Lower leg skin (tissue), 4 donors: ENCODE measurements at regions not wholly inside any gene's neighbourhood (a gene's known extent, or its start where the extent isn't known, plus 50 kb on each side); places are given as distances from the start of the nearest gene placed in this dataset.
"Not testable (repeated sequence)": the region's sequence is repeated elsewhere in the genome, so short reads cannot be mapped to it uniquely, and the experiment has no call there.

ENCODE experiments used
- DNase-seq, 2 donors: peaks; one replicate each; pipeline ENCODE4 v3.0.0-alpha.2; 2019; ENCODE audit warnings: low spot score in 2 of 2
- H3K4me3 ChIP-seq: fragments of 200-600 bp; sonication (generic); 2 replicates; pipeline ENCODE4 v1.5.1; 2017; ENCODE audit warnings: mild to moderate bottlenecking, low read depth; ENCODE audit not compliant: poor library complexity, severe bottlenecking
- POLR2A ChIP-seq, 2 donors: fragments of 450-650 bp; IDR thresholded peaks; one replicate each; pipeline ENCODE4 v1.6.1; 2016 to 2017; ENCODE audit warnings: antibody characterized with exemption in 2 of 2, mild to moderate bottlenecking in 1 of 2, moderate library complexity in 1 of 2
- WGBS, 2 donors: methylation state at CpG; one replicate each; pipeline ENCODE4 v1.1.5; 2018; 5-methylcytosine and 5-hydroxymethylcytosine counted together
- intact Hi-C: fragments of 100-400 bp; cut with DNase I; formaldehyde crosslinking; loops from one replicate; pipeline ENCODE4 v1.15.0; 2023; ENCODE audit warnings: low total_unique reads
- TF ChIP-seq, protein P1 (sequence below), 3 donors: fragments of 450-650 bp; IDR thresholded peaks; one replicate each; pipeline ENCODE4 v1.5.1; 2016; ENCODE audit warnings: antibody characterized with exemption in 3 of 3, mild to moderate bottlenecking in 3 of 3, moderate library complexity in 2 of 3

- intact Hi-C loops, result no loop called here
- DNase-seq, result no peak
- TF ChIP-seq, protein P1, sequence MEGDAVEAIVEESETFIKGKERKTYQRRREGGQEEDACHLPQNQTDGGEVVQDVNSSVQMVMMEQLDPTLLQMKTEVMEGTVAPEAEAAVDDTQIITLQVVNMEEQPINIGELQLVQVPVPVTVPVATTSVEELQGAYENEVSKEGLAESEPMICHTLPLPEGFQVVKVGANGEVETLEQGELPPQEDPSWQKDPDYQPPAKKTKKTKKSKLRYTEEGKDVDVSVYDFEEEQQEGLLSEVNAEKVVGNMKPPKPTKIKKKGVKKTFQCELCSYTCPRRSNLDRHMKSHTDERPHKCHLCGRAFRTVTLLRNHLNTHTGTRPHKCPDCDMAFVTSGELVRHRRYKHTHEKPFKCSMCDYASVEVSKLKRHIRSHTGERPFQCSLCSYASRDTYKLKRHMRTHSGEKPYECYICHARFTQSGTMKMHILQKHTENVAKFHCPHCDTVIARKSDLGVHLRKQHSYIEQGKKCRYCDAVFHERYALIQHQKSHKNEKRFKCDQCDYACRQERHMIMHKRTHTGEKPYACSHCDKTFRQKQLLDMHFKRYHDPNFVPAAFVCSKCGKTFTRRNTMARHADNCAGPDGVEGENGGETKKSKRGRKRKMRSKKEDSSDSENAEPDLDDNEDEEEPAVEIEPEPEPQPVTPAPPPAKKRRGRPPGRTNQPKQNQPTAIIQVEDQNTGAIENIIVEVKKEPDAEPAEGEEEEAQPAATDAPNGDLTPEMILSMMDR (IDR thresholded peaks at IDR 0.05), result no peak
- WGBS, 2 donors, result 75 to 84% methylated on average over 5 of the region's 5 CpGs
- no peak overlapping the region for H3K4me3 ChIP-seq
Measured at GRCh38 chr11:127943152-127943551, 644.2 kb downstream of the ETS1 start.

- intact Hi-C loops, H3K4me3 ChIP-seq, DNase-seq: not testable (repeated sequence)
- 92 to 93% methylated on average over 17 of the region's 17 CpGs for WGBS, 2 donors
Measured at GRCh38 chr11:127941554-127941953, 645.8 kb downstream of the ETS1 start.

GRCh38 chr11:127939000-127939399 lies 648.4 kb downstream of the ETS1 start:
- TF ChIP-seq POLR2A (IDR thresholded peaks at IDR 0.05), result no peak
- TF ChIP-seq, protein P1 (IDR thresholded peaks at IDR 0.05), result no peak
- DNase-seq, result no peak
- intact Hi-C loops, result no loop called here
- 58 to 61% methylated on average over 3 of the region's 3 CpGs for WGBS, 2 donors
- H3K4me3 ChIP-seq, result no peak overlapping the region

DNA sequence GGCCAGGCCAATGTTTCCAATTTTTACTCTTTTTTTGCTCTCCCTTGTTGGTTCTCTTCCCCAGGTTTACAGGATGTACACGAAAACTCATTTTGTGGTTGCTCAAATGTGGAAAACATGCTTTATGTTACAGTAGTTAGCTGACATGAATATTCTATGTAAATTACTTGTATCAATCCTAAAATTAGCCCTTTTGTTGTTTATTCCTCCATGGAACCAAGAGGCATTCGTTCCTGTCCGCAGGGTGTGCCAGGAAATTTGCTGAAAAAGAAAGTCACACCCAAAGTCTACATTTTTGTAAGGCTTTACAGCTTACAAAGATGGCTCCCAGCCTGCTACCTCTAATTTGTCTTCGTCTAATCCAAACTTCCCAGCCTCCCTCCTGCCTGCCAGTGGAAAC lies 652.3 kb downstream of the ETS1 start:
- no peak for DNase-seq
- no peak overlapping the region for H3K4me3 ChIP-seq
- 64 to 71% methylated on average over 4 of the region's 4 CpGs for WGBS, 2 donors
- intact Hi-C loops, result no loop called here
- no peak for TF ChIP-seq POLR2A (IDR thresholded peaks at IDR 0.05)
- TF ChIP-seq, protein P1 (IDR thresholded peaks at IDR 0.05), result no peak

- DNase-seq, H3K4me3 ChIP-seq, intact Hi-C loops: not testable (repeated sequence)
- WGBS, 2 donors, result 88 to 92% methylated on average over 4 of the region's 4 CpGs
Measured at GRCh38 chr11:127933961-127934360, 653.4 kb downstream of the ETS1 start.

DNA sequence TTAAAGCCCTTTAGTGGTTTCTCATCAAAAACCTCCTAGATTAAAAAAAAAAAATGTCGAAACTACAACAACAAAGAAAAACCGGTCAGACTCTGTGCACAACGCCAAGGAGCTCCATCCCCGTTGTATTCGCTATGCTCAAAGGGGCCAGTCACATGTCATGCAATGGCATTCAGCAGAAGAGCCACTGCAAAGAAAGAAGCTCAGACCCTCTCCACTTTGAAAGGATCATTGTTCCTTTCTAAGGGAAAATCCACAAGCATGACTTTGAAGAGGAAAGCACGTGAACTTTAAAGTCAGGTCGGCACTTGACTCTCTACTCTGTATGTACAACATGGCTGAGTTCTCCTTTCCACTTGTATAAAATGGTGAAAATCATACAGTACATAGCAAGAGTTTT lies 655.6 kb downstream of the ETS1 start:
- DNase-seq, result no peak
- WGBS, 2 donors, result 78 to 85% methylated on average over 7 of the region's 7 CpGs
- no peak overlapping the region for H3K4me3 ChIP-seq
- intact Hi-C loops, result no loop called here
- TF ChIP-seq POLR2A (IDR thresholded peaks at IDR 0.05), result no peak
- TF ChIP-seq, protein P1 (IDR thresholded peaks at IDR 0.05), result no peak

- no peak for TF ChIP-seq POLR2A (IDR thresholded peaks at IDR 0.05)
- TF ChIP-seq, protein P1 (IDR thresholded peaks at IDR 0.05), result no peak
- WGBS, 2 donors, result 89 to 91% methylated on average over 8 of the region's 8 CpGs
Measured at GRCh38 chr11:127926721-127927120, 660.6 kb downstream of the ETS1 start.

More at GRCh38 chr11:127926721-127927120, 660.6 kb downstream of the ETS1 start:
- H3K4me3 ChIP-seq, result no peak overlapping the region
- no peak for DNase-seq
- intact Hi-C loops, result no loop called here
